ENCODE measurements at regions not wholly inside any gene's neighbourhood (a gene's known extent, or its start where the extent isn't known, plus 50 kb on each side); places are given as distances from the start of the nearest gene placed in this dataset.

GRCh38 chr7:81301815-81302214 is 383.0 kb upstream of the SEMA3C start (continued):
- TF ChIP-seq ZBTB40 (IDR thresholded peaks at IDR 0.05) = no peak
- TF ChIP-seq ZBTB40 (CRISPR knock-in tag; IDR thresholded peaks at IDR 0.05) = no peak
- TF ChIP-seq HOMEZ (CRISPR knock-in tag; IDR thresholded peaks at IDR 0.05; ENCODE audit: low read depth) = no peak
- TF ChIP-seq FOSL1 (CRISPR knock-in tag; IDR thresholded peaks at IDR 0.05; ENCODE audit: borderline replicate concordance) = no peak

Measured in HepG2 (cell line).